Breast epithelium (tissue), 3 donors: ENCODE measurements at regions not wholly inside any gene's neighbourhood (a gene's known extent, or its start where the extent isn't known, plus 50 kb on each side); places are given as distances from the start of the nearest gene placed in this dataset.

Source experiments
- POLR2A ChIP-seq: fragments of 450-650 bp; IDR thresholded peaks from one replicate; pipeline ENCODE4 v1.6.1; 2016; ENCODE audit warnings: antibody characterized with exemption, mild to moderate bottlenecking, moderate library complexity
- TF ChIP-seq, protein P1 (sequence below), 3 donors: fragments of 450-650 bp; IDR thresholded peaks; one replicate each; pipeline ENCODE4 v1.5.1; 2016 to 2017; ENCODE audit warnings: antibody characterized with exemption in 3 of 3, mild to moderate bottlenecking in 3 of 3, moderate library complexity in 3 of 3

DNA sequence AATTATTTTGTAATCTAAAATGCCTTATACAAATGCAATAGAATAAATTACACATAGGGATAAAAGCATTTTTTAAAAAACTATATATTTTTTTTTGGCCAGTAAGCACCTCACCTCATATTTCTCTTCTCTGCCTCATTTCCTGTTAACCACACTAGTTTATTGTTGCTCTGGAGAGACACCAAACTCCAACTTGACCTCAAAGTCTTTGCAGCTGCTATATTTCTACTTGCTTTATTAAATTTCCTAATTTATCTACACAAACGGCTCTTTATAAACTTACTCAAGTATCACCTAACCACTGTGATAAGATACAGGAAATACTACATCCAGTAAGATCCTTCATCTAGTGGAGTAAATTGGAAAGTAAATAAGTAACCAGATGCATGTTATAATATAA is 622.3 kb downstream of the C12orf50 start:
- TF ChIP-seq POLR2A, result no peak
- TF ChIP-seq, protein P1, sequence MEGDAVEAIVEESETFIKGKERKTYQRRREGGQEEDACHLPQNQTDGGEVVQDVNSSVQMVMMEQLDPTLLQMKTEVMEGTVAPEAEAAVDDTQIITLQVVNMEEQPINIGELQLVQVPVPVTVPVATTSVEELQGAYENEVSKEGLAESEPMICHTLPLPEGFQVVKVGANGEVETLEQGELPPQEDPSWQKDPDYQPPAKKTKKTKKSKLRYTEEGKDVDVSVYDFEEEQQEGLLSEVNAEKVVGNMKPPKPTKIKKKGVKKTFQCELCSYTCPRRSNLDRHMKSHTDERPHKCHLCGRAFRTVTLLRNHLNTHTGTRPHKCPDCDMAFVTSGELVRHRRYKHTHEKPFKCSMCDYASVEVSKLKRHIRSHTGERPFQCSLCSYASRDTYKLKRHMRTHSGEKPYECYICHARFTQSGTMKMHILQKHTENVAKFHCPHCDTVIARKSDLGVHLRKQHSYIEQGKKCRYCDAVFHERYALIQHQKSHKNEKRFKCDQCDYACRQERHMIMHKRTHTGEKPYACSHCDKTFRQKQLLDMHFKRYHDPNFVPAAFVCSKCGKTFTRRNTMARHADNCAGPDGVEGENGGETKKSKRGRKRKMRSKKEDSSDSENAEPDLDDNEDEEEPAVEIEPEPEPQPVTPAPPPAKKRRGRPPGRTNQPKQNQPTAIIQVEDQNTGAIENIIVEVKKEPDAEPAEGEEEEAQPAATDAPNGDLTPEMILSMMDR (IDR thresholded peaks at IDR 0.05), result no peak
